ENCODE measurements at regions not wholly inside any gene's neighbourhood (a gene's known extent, or its start where the extent isn't known, plus 50 kb on each side); places are given as distances from the start of the nearest gene placed in this dataset.

GRCh38 chr3:28934126-28934813 is 346.6 kb upstream of the RBMS3 start:
- 65 to 73% methylated on average over 3 of the region's 3 CpGs for WGBS, 2 donors
- H3K9me3 ChIP-seq (ENCODE audit: control insufficient read depth in 2 of 2, insufficient read depth in 1 of 2, low read depth in 1 of 2, low read length in 1 of 2) = no peaks in the 10 kb centered on the region
- no peak overlapping the region for H3K27ac ChIP-seq (ENCODE audit: low read depth in 2 of 2, low read length in 1 of 2)

GRCh38 chr3:28935146-28935545 is 345.7 kb upstream of the RBMS3 start:
- WGBS, 2 donors = 62 to 63% methylated on average over 2 of the region's 2 CpGs
- H3K4me3 ChIP-seq (ENCODE audit: low read depth in 1 of 2, low read length in 2 of 2) = no peak overlapping the region
- no peaks in the 10 kb centered on the region for H3K9me3 ChIP-seq (ENCODE audit: control insufficient read depth in 2 of 2, insufficient read depth in 1 of 2, low read depth in 1 of 2, low read length in 1 of 2)
- H3K36me3 ChIP-seq (ENCODE audit: control insufficient read depth in 2 of 2, insufficient read depth in 2 of 2, low read length in 1 of 2) = no peaks in the 10 kb centered on the region
- no peaks in the 10 kb centered on the region for H3K4me1 ChIP-seq (ENCODE audit: control insufficient read depth in 2 of 2, insufficient read depth in 2 of 2, low read length in 1 of 2)
- H3K27ac ChIP-seq (ENCODE audit: low read depth in 2 of 2, low read length in 1 of 2) = no peak overlapping the region
- H3K27me3 ChIP-seq (ENCODE audit: control insufficient read depth in 1 of 2, insufficient read depth in 2 of 2, low read length in 2 of 2) = no peaks in the 10 kb centered on the region

More at GRCh38 chr3:28934126-28934813, 346.6 kb upstream of the RBMS3 start:
- no peaks in the 10 kb centered on the region for H3K36me3 ChIP-seq (ENCODE audit: control insufficient read depth in 2 of 2, insufficient read depth in 2 of 2, low read length in 1 of 2)
- H3K4me3 ChIP-seq (ENCODE audit: low read depth in 1 of 2, low read length in 2 of 2) = no peak overlapping the region
- H3K4me1 ChIP-seq (ENCODE audit: control insufficient read depth in 2 of 2, insufficient read depth in 2 of 2, low read length in 1 of 2) = no peaks in the 10 kb centered on the region
- H3K27me3 ChIP-seq (ENCODE audit: control insufficient read depth in 1 of 2, insufficient read depth in 2 of 2, low read length in 2 of 2) = no peaks in the 10 kb centered on the region

GRCh38 chr3:28936154-28936553 is 344.7 kb upstream of the RBMS3 start:
- WGBS, 2 donors = 62 to 73% methylated on average over 2 of the region's 2 CpGs

GRCh38 chr3:28940530-28940929 is 340.3 kb upstream of the RBMS3 start:
- no peak overlapping the region for H3K4me3 ChIP-seq (ENCODE audit: low read depth in 1 of 2, low read length in 2 of 2)
- peaks cover 0 to 3% of the 10 kb centered on the region in 2 donors for H3K4me1 ChIP-seq (ENCODE audit: control insufficient read depth in 2 of 2, insufficient read depth in 2 of 2, low read length in 1 of 2)
- H3K36me3 ChIP-seq (ENCODE audit: control insufficient read depth in 2 of 2, insufficient read depth in 2 of 2, low read length in 1 of 2) = no peaks in the 10 kb centered on the region
- H3K9me3 ChIP-seq (ENCODE audit: control insufficient read depth in 2 of 2, insufficient read depth in 1 of 2, low read depth in 1 of 2, low read length in 1 of 2) = no peaks in the 10 kb centered on the region
- H3K27me3 ChIP-seq (ENCODE audit: control insufficient read depth in 1 of 2, insufficient read depth in 2 of 2, low read length in 2 of 2) = no peaks in the 10 kb centered on the region
- no peak overlapping the region for H3K27ac ChIP-seq (ENCODE audit: low read depth in 2 of 2, low read length in 1 of 2)

More at GRCh38 chr3:28936154-28936553, 344.7 kb upstream of the RBMS3 start:
- Histone ChIP-seq H3K9me3 (ENCODE audit: control insufficient read depth in 2 of 2, insufficient read depth in 1 of 2, low read depth in 1 of 2, low read length in 1 of 2) (no peaks in the 10 kb centered on the region), H3K4me1 (ENCODE audit: control insufficient read depth in 2 of 2, insufficient read depth in 2 of 2, low read length in 1 of 2) (no peaks in the 10 kb centered on the region), H3K4me3 (ENCODE audit: low read depth in 1 of 2, low read length in 2 of 2) (no peak overlapping the region), H3K27me3 (ENCODE audit: control insufficient read depth in 1 of 2, insufficient read depth in 2 of 2, low read length in 2 of 2) (no peaks in the 10 kb centered on the region), H3K36me3 (ENCODE audit: control insufficient read depth in 2 of 2, insufficient read depth in 2 of 2, low read length in 1 of 2) (no peaks in the 10 kb centered on the region), H3K27ac (ENCODE audit: low read depth in 2 of 2, low read length in 1 of 2) (no peak overlapping the region)

- H3K27me3 ChIP-seq (ENCODE audit: control insufficient read depth in 1 of 2, insufficient read depth in 2 of 2, low read length in 2 of 2) = no peaks in the 10 kb centered on the region
- WGBS, 2 donors = 72 to 79% methylated on average over 1 of the region's 1 CpG
- H3K9me3 ChIP-seq (ENCODE audit: control insufficient read depth in 2 of 2, insufficient read depth in 1 of 2, low read depth in 1 of 2, low read length in 1 of 2) = no peaks in the 10 kb centered on the region
- H3K36me3 ChIP-seq (ENCODE audit: control insufficient read depth in 2 of 2, insufficient read depth in 2 of 2, low read length in 1 of 2) = no peaks in the 10 kb centered on the region
- peaks cover 0 to 3% of the 10 kb centered on the region in 2 donors for H3K4me1 ChIP-seq (ENCODE audit: control insufficient read depth in 2 of 2, insufficient read depth in 2 of 2, low read length in 1 of 2)
- H3K27ac ChIP-seq (ENCODE audit: low read depth in 2 of 2, low read length in 1 of 2) = no peak overlapping the region
- no peak overlapping the region for H3K4me3 ChIP-seq (ENCODE audit: low read depth in 1 of 2, low read length in 2 of 2)
Measured at GRCh38 chr3:28940994-28941393, 339.9 kb upstream of the RBMS3 start.

- Histone ChIP-seq H3K4me3 (ENCODE audit: low read depth in 1 of 2, low read length in 2 of 2) (no peak overlapping the region), H3K27ac (ENCODE audit: low read depth in 2 of 2, low read length in 1 of 2) (no peak overlapping the region), H3K36me3 (ENCODE audit: control insufficient read depth in 2 of 2, insufficient read depth in 2 of 2, low read length in 1 of 2) (no peaks in the 10 kb centered on the region), H3K27me3 (ENCODE audit: control insufficient read depth in 1 of 2, insufficient read depth in 2 of 2, low read length in 2 of 2) (no peaks in the 10 kb centered on the region), H3K9me3 (ENCODE audit: control insufficient read depth in 2 of 2, insufficient read depth in 1 of 2, low read depth in 1 of 2, low read length in 1 of 2) (no peaks in the 10 kb centered on the region), H3K4me1 (ENCODE audit: control insufficient read depth in 2 of 2, insufficient read depth in 2 of 2, low read length in 1 of 2) (no peaks in the 10 kb centered on the region)
- whole genome bisulfite sequencing, 2 donors = 56 to 63% methylated on average over 2 of the region's 2 CpGs
Measured at GRCh38 chr3:28947061-28947460, 333.8 kb upstream of the RBMS3 start.

GRCh38 chr3:28947751-28948150 is 333.1 kb upstream of the RBMS3 start:
- Histone ChIP-seq H3K27ac (ENCODE audit: low read depth in 2 of 2, low read length in 1 of 2) (no peak overlapping the region), H3K9me3 (ENCODE audit: control insufficient read depth in 2 of 2, insufficient read depth in 1 of 2, low read depth in 1 of 2, low read length in 1 of 2) (no peaks in the 10 kb centered on the region), H3K4me3 (ENCODE audit: low read depth in 1 of 2, low read length in 2 of 2) (no peak overlapping the region), H3K27me3 (ENCODE audit: control insufficient read depth in 1 of 2, insufficient read depth in 2 of 2, low read length in 2 of 2) (no peaks in the 10 kb centered on the region), H3K4me1 (ENCODE audit: control insufficient read depth in 2 of 2, insufficient read depth in 2 of 2, low read length in 1 of 2) (peaks cover 0 to 2% of the 10 kb centered on the region in 2 donors), H3K36me3 (ENCODE audit: control insufficient read depth in 2 of 2, insufficient read depth in 2 of 2, low read length in 1 of 2) (no peaks in the 10 kb centered on the region)
- WGBS, 2 donors = 74% methylated on average over 2 of the region's 2 CpGs

- Histone ChIP-seq H3K9me3 (ENCODE audit: control insufficient read depth in 2 of 2, insufficient read depth in 1 of 2, low read depth in 1 of 2, low read length in 1 of 2) (no peaks in the 10 kb centered on the region), H3K36me3 (ENCODE audit: control insufficient read depth in 2 of 2, insufficient read depth in 2 of 2, low read length in 1 of 2) (no peaks in the 10 kb centered on the region), H3K4me3 (ENCODE audit: low read depth in 1 of 2, low read length in 2 of 2) (no peak overlapping the region), H3K27ac (ENCODE audit: low read depth in 2 of 2, low read length in 1 of 2) (no peak overlapping the region), H3K4me1 (ENCODE audit: control insufficient read depth in 2 of 2, insufficient read depth in 2 of 2, low read length in 1 of 2) (peaks cover 0 to 2% of the 10 kb centered on the region in 2 donors), H3K27me3 (ENCODE audit: control insufficient read depth in 1 of 2, insufficient read depth in 2 of 2, low read length in 2 of 2) (no peaks in the 10 kb centered on the region)
Measured at GRCh38 chr3:28948685-28949084, 332.2 kb upstream of the RBMS3 start.

- H3K27me3 ChIP-seq (ENCODE audit: control insufficient read depth in 1 of 2, insufficient read depth in 2 of 2, low read length in 2 of 2) = no peaks in the 10 kb centered on the region
- peaks cover 0 to 2% of the 10 kb centered on the region in 2 donors for H3K4me1 ChIP-seq (ENCODE audit: control insufficient read depth in 2 of 2, insufficient read depth in 2 of 2, low read length in 1 of 2)
- H3K9me3 ChIP-seq (ENCODE audit: control insufficient read depth in 2 of 2, insufficient read depth in 1 of 2, low read depth in 1 of 2, low read length in 1 of 2) = no peaks in the 10 kb centered on the region
- H3K4me3 ChIP-seq (ENCODE audit: low read depth in 1 of 2, low read length in 2 of 2) = no peak overlapping the region
- WGBS, 2 donors = 90 to 97% methylated on average over 1 of the region's 1 CpG
- H3K27ac ChIP-seq (ENCODE audit: low read depth in 2 of 2, low read length in 1 of 2) = no peak overlapping the region
- H3K36me3 ChIP-seq (ENCODE audit: control insufficient read depth in 2 of 2, insufficient read depth in 2 of 2, low read length in 1 of 2) = no peaks in the 10 kb centered on the region
Measured at GRCh38 chr3:28949580-28949979, 331.3 kb upstream of the RBMS3 start.

- Histone ChIP-seq H3K27me3 (ENCODE audit: control insufficient read depth in 1 of 2, insufficient read depth in 2 of 2, low read length in 2 of 2) (no peaks in the 10 kb centered on the region), H3K4me1 (ENCODE audit: control insufficient read depth in 2 of 2, insufficient read depth in 2 of 2, low read length in 1 of 2) (peaks cover 0 to 2% of the 10 kb centered on the region in 2 donors), H3K27ac (ENCODE audit: low read depth in 2 of 2, low read length in 1 of 2) (no peak overlapping the region), H3K4me3 (ENCODE audit: low read depth in 1 of 2, low read length in 2 of 2) (no peak overlapping the region), H3K9me3 (ENCODE audit: control insufficient read depth in 2 of 2, insufficient read depth in 1 of 2, low read depth in 1 of 2, low read length in 1 of 2) (no peaks in the 10 kb centered on the region), H3K36me3 (ENCODE audit: control insufficient read depth in 2 of 2, insufficient read depth in 2 of 2, low read length in 1 of 2) (no peaks in the 10 kb centered on the region)
Measured at GRCh38 chr3:28950614-28951013, 330.3 kb upstream of the RBMS3 start.

Measured in esophagus (tissue), 2 donors.